D721Med (cell line): ENCODE measurements at regions not wholly inside any gene's neighbourhood (a gene's known extent, or its start where the extent isn't known, plus 50 kb on each side); places are given as distances from the start of the nearest gene placed in this dataset.

ENCODE experiments used
- DNase-seq: peaks from one replicate; pipeline ENCODE4 v3.0.0; 2011; ENCODE audit warnings: low spot score; ENCODE audit not compliant: insufficient read length
- FAIRE-seq: peaks from 2 replicates; lab custom pipeline; 2011; peaks lifted over from hg19 to GRCh38; lab: Jason Lieb, UNC
- CTCF ChIP-seq: IDR thresholded peaks from 2 replicates; pipeline ENCODE4 v1.5.1; 2012; ENCODE audit warnings: mild to moderate bottlenecking, control low read depth; ENCODE audit not compliant: insufficient read depth; ENCODE audit errors: missing control alignments

GRCh38 chr4:81642543-81642942 lies 170.8 kb upstream of the RASGEF1B start:
- no peak for DNase-seq
- TF ChIP-seq CTCF, result no peak
- no peak for FAIRE-seq

- DNase-seq, result no peak
- no peak for TF ChIP-seq CTCF
- no peak for FAIRE-seq
These were observed 167.5 kb upstream of the RASGEF1B start for GRCh38 chr4:81639248-81639647.

GRCh38 chr4:81638698-81639097 lies 167.0 kb upstream of the RASGEF1B start:
- FAIRE-seq (no peak), DNase-seq (no peak)
- TF ChIP-seq CTCF, result no peak

GRCh38 chr4:81635739-81636138 lies 164.0 kb upstream of the RASGEF1B start:
- TF ChIP-seq CTCF, result no peak
- DNase-seq, result no peak
- FAIRE-seq, result no peak

GRCh38 chr4:81634766-81635549 lies 163.3 kb upstream of the RASGEF1B start:
- DNase-seq, result no peak
- FAIRE-seq, result no peak
- TF ChIP-seq CTCF, result no peak

- no peak for TF ChIP-seq CTCF
- FAIRE-seq (no peak), DNase-seq (no peak)
These were observed 162.5 kb upstream of the RASGEF1B start for GRCh38 chr4:81634165-81634564.

- no peak for DNase-seq
- no peak for FAIRE-seq
- no peak for TF ChIP-seq CTCF
These were observed 161.0 kb upstream of the RASGEF1B start for GRCh38 chr4:81632581-81633299.
